Prostate gland (tissue), 2 donors: ENCODE measurements at regions not wholly inside any gene's neighbourhood (a gene's known extent, or its start where the extent isn't known, plus 50 kb on each side); places are given as distances from the start of the nearest gene placed in this dataset.

Source experiments
- POLR2A ChIP-seq: fragments of 450-650 bp; IDR thresholded peaks from one replicate; pipeline ENCODE4 v1.6.1; 2016; ENCODE audit warnings: antibody characterized with exemption, mild to moderate bottlenecking
- TF ChIP-seq, protein P1 (sequence below), 4 experiments: fragments of 200-600 bp in 2 of 4; fragments of 450-650 bp in 2 of 4; sonication (generic) in 2 of 4; IDR thresholded peaks; 1 replicate in 3 of 4; 2 replicates in 1 of 4; pipeline ENCODE4 v1.5.1; 2016 to 2019; ENCODE audit warnings: antibody characterized with exemption in 4 of 4, mild to moderate bottlenecking in 2 of 4, moderate library complexity in 2 of 4

DNA sequence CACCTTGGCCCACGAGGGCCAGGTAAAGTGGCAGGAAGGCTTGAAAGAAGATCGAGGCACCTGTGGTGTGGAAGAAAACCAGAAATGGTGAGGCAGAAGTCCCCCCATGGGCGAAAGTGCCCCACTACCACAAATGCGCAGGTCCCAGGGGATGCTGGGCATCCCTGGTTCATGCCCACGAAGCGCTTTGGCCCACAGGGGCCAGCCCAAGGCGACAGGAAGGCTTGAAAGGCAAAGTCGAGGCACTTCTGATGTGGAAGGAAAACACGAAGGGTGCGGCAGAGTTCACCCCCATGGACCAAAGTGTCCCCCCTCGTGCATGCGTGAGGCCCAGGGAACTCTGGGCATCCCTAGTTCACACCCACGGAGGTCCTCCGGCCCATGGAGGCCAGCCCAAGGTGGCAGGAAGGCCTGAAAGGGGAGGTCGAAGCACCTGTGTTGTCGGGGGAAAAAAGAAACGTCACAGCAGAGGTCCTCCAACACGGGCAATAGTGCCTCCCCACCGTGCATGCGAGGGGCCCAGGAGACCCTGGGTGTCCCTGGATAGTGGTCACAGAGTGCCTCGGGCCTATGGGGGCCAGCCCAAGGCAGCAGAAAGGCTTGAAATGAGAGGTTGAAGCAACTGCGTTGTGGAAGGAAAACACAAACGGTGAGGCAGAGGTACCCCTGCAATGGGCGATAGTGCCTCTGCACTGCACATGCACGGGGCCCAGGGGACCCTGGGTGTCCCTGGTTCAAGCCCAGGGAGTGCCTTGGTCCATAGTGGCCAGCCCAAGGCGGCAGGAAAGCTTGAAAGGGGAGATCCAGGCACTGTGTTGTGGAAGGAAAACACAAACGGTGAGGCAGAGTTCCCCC, 373.9 kb downstream of the ALG10 start:
- TF ChIP-seq, protein P1, sequence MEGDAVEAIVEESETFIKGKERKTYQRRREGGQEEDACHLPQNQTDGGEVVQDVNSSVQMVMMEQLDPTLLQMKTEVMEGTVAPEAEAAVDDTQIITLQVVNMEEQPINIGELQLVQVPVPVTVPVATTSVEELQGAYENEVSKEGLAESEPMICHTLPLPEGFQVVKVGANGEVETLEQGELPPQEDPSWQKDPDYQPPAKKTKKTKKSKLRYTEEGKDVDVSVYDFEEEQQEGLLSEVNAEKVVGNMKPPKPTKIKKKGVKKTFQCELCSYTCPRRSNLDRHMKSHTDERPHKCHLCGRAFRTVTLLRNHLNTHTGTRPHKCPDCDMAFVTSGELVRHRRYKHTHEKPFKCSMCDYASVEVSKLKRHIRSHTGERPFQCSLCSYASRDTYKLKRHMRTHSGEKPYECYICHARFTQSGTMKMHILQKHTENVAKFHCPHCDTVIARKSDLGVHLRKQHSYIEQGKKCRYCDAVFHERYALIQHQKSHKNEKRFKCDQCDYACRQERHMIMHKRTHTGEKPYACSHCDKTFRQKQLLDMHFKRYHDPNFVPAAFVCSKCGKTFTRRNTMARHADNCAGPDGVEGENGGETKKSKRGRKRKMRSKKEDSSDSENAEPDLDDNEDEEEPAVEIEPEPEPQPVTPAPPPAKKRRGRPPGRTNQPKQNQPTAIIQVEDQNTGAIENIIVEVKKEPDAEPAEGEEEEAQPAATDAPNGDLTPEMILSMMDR (IDR thresholded peaks at IDR 0.05) = no peak
- TF ChIP-seq POLR2A = no peak
